ENCODE measurements at regions not wholly inside any gene's neighbourhood (a gene's known extent, or its start where the extent isn't known, plus 50 kb on each side); places are given as distances from the start of the nearest gene placed in this dataset.

GRCh38 chr9:105093685-105094084 is 150.8 kb upstream of the SLC44A1 start:
- TF ChIP-seq POLR2A (conservative IDR thresholded peaks at IDR 0.05) = no peak
- TF ChIP-seq RUNX1 (IDR thresholded peaks at IDR 0.05; ENCODE audit: low read depth) = no peak
- no peak for TF ChIP-seq STAT5B (CRISPR knock-in tag; IDR thresholded peaks at IDR 0.05)
- no peak for TF ChIP-seq JUNB (CRISPR knock-in tag; conservative IDR thresholded peaks at IDR 0.05)
- TF ChIP-seq JUN (IDR thresholded peaks at IDR 0.05; ENCODE audit: borderline replicate concordance, low read depth, low read length) = no peak
- no peak for TF ChIP-seq JUN (CRISPR knock-in tag; IDR thresholded peaks at IDR 0.05; ENCODE audit: borderline replicate concordance)
- TF ChIP-seq CTCF (IDR thresholded peaks at IDR 0.05 in 2 of 3, conservative IDR thresholded peaks at IDR 0.05 in 1 of 3; ENCODE audit: insufficient read depth in 2 of 3, low read depth in 1 of 3, low read length in 3 of 3) = no peak
- TF ChIP-seq SMAD2 (IDR thresholded peaks at IDR 0.05; ENCODE audit: low read depth, low read length) = no peak
- no peak for TF ChIP-seq ZNF282 (CRISPR knock-in tag; IDR thresholded peaks at IDR 0.05)
- no peak for TF ChIP-seq ZNF398 (CRISPR knock-in tag; IDR thresholded peaks at IDR 0.05)
- no peak for TF ChIP-seq IRF1 (CRISPR knock-in tag; IDR thresholded peaks at IDR 0.05; ENCODE audit: borderline replicate concordance)
- TF ChIP-seq ATF7 (IDR thresholded peaks at IDR 0.05) = no peak
- no peak for TF ChIP-seq ZNF134 (CRISPR knock-in tag; conservative IDR thresholded peaks at IDR 0.05)

All from K562 (cell line).